ENCODE measurements at regions not wholly inside any gene's neighbourhood (a gene's known extent, or its start where the extent isn't known, plus 50 kb on each side); places are given as distances from the start of the nearest gene placed in this dataset.

GRCh38 chr1:63024132-63024531, 240.2 kb downstream of the ATG4C start:
- TF ChIP-seq POLR2A (IDR thresholded peaks at IDR 0.05) (no peak), CTCF (IDR thresholded peaks at IDR 0.05) (no peak)
- H3K9me3 ChIP-seq: no peaks in the 10 kb centered on the region
- H3K36me3 ChIP-seq (ENCODE audit: low read depth, missing control alignments): no peaks in the 10 kb centered on the region
- no peaks in the 10 kb centered on the region for H3K27me3 ChIP-seq
- WGBS, 2 donors: 28 to 41% methylated on average over 1 of the region's 1 CpG
- no peak for DNase-seq
- no peak overlapping the region for H3K4me3 ChIP-seq
- H3K4me1 ChIP-seq: no peaks in the 10 kb centered on the region
- intact Hi-C loops (cut with DNase I; ENCODE audit: low total_unique reads): no loop called here
- H3K27ac ChIP-seq: no peak overlapping the region

GRCh38 chr1:63027176-63027575, 243.2 kb downstream of the ATG4C start:
- H3K36me3 ChIP-seq (ENCODE audit: low read depth, missing control alignments): no peaks in the 10 kb centered on the region
- WGBS, 2 donors: 46 to 60% methylated on average over 2 to 3 of the region's 3 CpGs
- no peaks in the 10 kb centered on the region for H3K4me1 ChIP-seq
- no peak overlapping the region for H3K4me3 ChIP-seq
- no peak overlapping the region for H3K27ac ChIP-seq
- no peak for TF ChIP-seq CTCF (IDR thresholded peaks at IDR 0.05)
- no peak for TF ChIP-seq POLR2A (IDR thresholded peaks at IDR 0.05)
- no peak for DNase-seq
- no peaks in the 10 kb centered on the region for H3K27me3 ChIP-seq
- intact Hi-C loops (cut with DNase I; ENCODE audit: low total_unique reads): no loop called here
- H3K9me3 ChIP-seq: no peaks in the 10 kb centered on the region

GRCh38 chr1:63032171-63032570, 248.2 kb downstream of the ATG4C start:
- Histone ChIP-seq H3K27ac (no peak overlapping the region), H3K4me3 (no peak overlapping the region), H3K9me3 (no peaks in the 10 kb centered on the region), H3K27me3 (no peaks in the 10 kb centered on the region), H3K4me1 (no peaks in the 10 kb centered on the region), H3K36me3 (ENCODE audit: low read depth, missing control alignments) (no peaks in the 10 kb centered on the region)
- WGBS, 2 donors: 75 to 86% methylated on average over 4 of the region's 4 CpGs
- no peak for TF ChIP-seq CTCF (IDR thresholded peaks at IDR 0.05)
- TF ChIP-seq POLR2A (IDR thresholded peaks at IDR 0.05): no peak
- no peak for DNase-seq
- intact Hi-C loops (cut with DNase I; ENCODE audit: low total_unique reads): no loop called here

- 91 to 93% methylated on average over 2 of the region's 2 CpGs for WGBS, 2 donors
- Histone ChIP-seq H3K27ac (no peak overlapping the region), H3K4me1 (no peaks in the 10 kb centered on the region), H3K36me3 (ENCODE audit: low read depth, missing control alignments) (no peaks in the 10 kb centered on the region), H3K4me3 (no peak overlapping the region), H3K27me3 (no peaks in the 10 kb centered on the region), H3K9me3 (no peaks in the 10 kb centered on the region)
- intact Hi-C loops (cut with DNase I; ENCODE audit: low total_unique reads): no loop called here
- DNase-seq: no peak
- TF ChIP-seq CTCF (IDR thresholded peaks at IDR 0.05) (no peak), POLR2A (IDR thresholded peaks at IDR 0.05) (no peak)
Observed at GRCh38 chr1:63033211-63033610, 249.3 kb downstream of the ATG4C start.

GRCh38 chr1:63034256-63034655, 250.3 kb downstream of the ATG4C start:
- Histone ChIP-seq H3K36me3 (ENCODE audit: low read depth, missing control alignments) (no peaks in the 10 kb centered on the region), H3K4me1 (no peaks in the 10 kb centered on the region), H3K9me3 (no peaks in the 10 kb centered on the region), H3K27me3 (no peaks in the 10 kb centered on the region), H3K27ac (no peak overlapping the region), H3K4me3 (no peak overlapping the region)
- TF ChIP-seq CTCF (IDR thresholded peaks at IDR 0.05): no peak
- intact Hi-C loops (cut with DNase I; ENCODE audit: low total_unique reads): no loop called here
- no peak for DNase-seq

Measured in testis (tissue), 2 donors.